A549 (cell line): ENCODE measurements at regions not wholly inside any gene's neighbourhood (a gene's known extent, or its start where the extent isn't known, plus 50 kb on each side); places are given as distances from the start of the nearest gene placed in this dataset.

Experiments
- BHLHE40 ChIP-seq: IDR thresholded peaks from 2 replicates; pipeline ENCODE4 v1.6.1; 2012; ENCODE audit warnings: low read depth, low read length, inconsistent platforms
- CTCF ChIP-seq: fragments of >200 bp; sonication (Bioruptor Twin); formaldehyde crosslinking; IDR thresholded peaks from 3 replicates; pipeline ENCODE4 v1.5.1; 2016
- ELK1 ChIP-seq: fragments of 150-350 bp; IDR thresholded peaks from 2 replicates; pipeline ENCODE4 v1.6.1; 2014; ENCODE audit warnings: low read depth, mild to moderate bottlenecking, low read length
- EP300 ChIP-seq, 2 experiments: fragments of >200 bp; sonication (Bioruptor Twin); formaldehyde crosslinking; IDR thresholded peaks; 2 replicates in 1 of 2; 3 replicates in 1 of 2; pipeline ENCODE4 v1.6.1; 2016 to 2017
- FOXS1 ChIP-seq: fragments of 250-450 bp; sonication (Bioruptor Pico); IDR thresholded peaks from 2 replicates; pipeline ENCODE4 v1.5.0; 2020; ENCODE audit warnings: mild to moderate bottlenecking, moderate library complexity
- HOXB13 ChIP-seq: fragments of 250-450 bp; sonication (Bioruptor Pico); IDR thresholded peaks from 2 replicates; pipeline ENCODE4 v1.5.0; 2020; ENCODE audit warnings: low read depth, mild to moderate bottlenecking, moderate library complexity
- POLR2A ChIP-seq: IDR thresholded peaks from 2 replicates; pipeline ENCODE4 v1.6.1; 2012; ENCODE audit warnings: mild to moderate bottlenecking, low read length
- RCOR1 ChIP-seq: fragments of 150-350 bp; IDR thresholded peaks from 2 replicates; pipeline ENCODE4 v1.6.1; 2014; ENCODE audit warnings: antibody characterized with exemption, low read length, low read depth
- RFX5 ChIP-seq: fragments of 450-650 bp; IDR thresholded peaks from 2 replicates; pipeline ENCODE4 v1.7.1; 2014; ENCODE audit warnings: antibody characterized with exemption, mild to moderate bottlenecking, moderate library complexity
- SMC3 ChIP-seq: fragments of >200 bp; sonication (Bioruptor Twin); formaldehyde crosslinking; IDR thresholded peaks from 3 replicates; pipeline ENCODE4 v1.6.1; 2018; ENCODE audit warnings: inconsistent platforms

GRCh38 chr9:14499976-14500375 is 186.0 kb upstream of the NFIB start:
- TF ChIP-seq SMC3 (no peak), CTCF (no peak), POLR2A (no peak), RCOR1 (no peak), FOXS1 (CRISPR knock-in tag) (no peak), EP300 (IDR thresholded peaks at IDR 0.05) (no peak), HOXB13 (no peak), BHLHE40 (no peak), ELK1 (no peak), RFX5 (no peak)
